GM23338 (cell line): ENCODE measurements at regions not wholly inside any gene's neighbourhood (a gene's known extent, or its start where the extent isn't known, plus 50 kb on each side); places are given as distances from the start of the nearest gene placed in this dataset.
A peak's percentile ranks its signal among the peaks of the same experiment; 100 is the strongest.

Source experiments
- ATAC-seq: fragments of 200-7000 bp; cut with Tn5 transposase; 3 replicates; pipeline ENCODE4 v1.9.1; 2020
- DNase-seq: peaks from one replicate; pipeline ENCODE4 v3.0.0-alpha.2; 2015; ENCODE audit warnings: low spot score
- H2AFZ ChIP-seq: fragments of 200-600 bp; sonication (generic); 2 replicates; pipeline ENCODE4 v1.8.0; 2016; ENCODE audit warnings: antibody characterized with exemption, mild to moderate bottlenecking, moderate library complexity
- H3F3A ChIP-seq: fragments of 200-600 bp; sonication (generic); replicated peaks from 2 replicates; pipeline ENCODE4 v1.8.0; 2017; ENCODE audit warnings: antibody characterized with exemption, mixed run types, low read depth
- H3K27ac ChIP-seq: fragments of 200-600 bp; sonication (generic); 2 replicates; pipeline ENCODE4 v1.6.1; 2016; ENCODE audit warnings: low read depth
- H3K27me3 ChIP-seq: fragments of 200-600 bp; sonication (generic); 2 replicates; pipeline ENCODE4 v1.8.0; 2016; ENCODE audit warnings: mild to moderate bottlenecking, mixed run types, moderate library complexity; ENCODE audit not compliant: insufficient read depth
- H3K36me3 ChIP-seq: fragments of 200-600 bp; sonication (generic); 2 replicates; pipeline ENCODE4 v1.8.0; 2016; ENCODE audit warnings: mild to moderate bottlenecking; ENCODE audit not compliant: insufficient read depth
- H3K4me1 ChIP-seq: fragments of 200-600 bp; sonication (generic); 2 replicates; pipeline ENCODE4 v1.8.0; 2016; ENCODE audit warnings: mild to moderate bottlenecking, moderate library complexity; ENCODE audit not compliant: insufficient read depth
- H3K4me2 ChIP-seq: fragments of 200-600 bp; sonication (generic); 2 replicates; pipeline ENCODE4 v1.7.1; 2017; ENCODE audit warnings: mixed run types
- H3K4me3 ChIP-seq: fragments of 200-600 bp; sonication (generic); 2 replicates; pipeline ENCODE4 v1.6.1; 2016; ENCODE audit warnings: mixed run types
- H3K79me2 ChIP-seq: fragments of 200-600 bp; sonication (generic); replicated peaks from 2 replicates; pipeline ENCODE4 v1.8.0; 2017; ENCODE audit warnings: mild to moderate bottlenecking; ENCODE audit not compliant: insufficient read depth
- H3K9me2 ChIP-seq: fragments of 200-600 bp; sonication (generic); 2 replicates; pipeline ENCODE4 v1.8.0; 2017; ENCODE audit not compliant: insufficient read depth
- H4K20me1 ChIP-seq: fragments of 200-600 bp; sonication (generic); replicated peaks from 2 replicates; pipeline ENCODE4 v1.8.0; 2017; ENCODE audit warnings: mild to moderate bottlenecking; ENCODE audit not compliant: insufficient read depth
- H3K27ac Mint-ChIP-seq: 2 replicates; pipeline ENCODE4 v1.8.0; 2020; ENCODE audit warnings: inconsistent platforms, mild to moderate bottlenecking, moderate library complexity, mixed read lengths
- H3K27me3 Mint-ChIP-seq: 3 replicates; pipeline ENCODE4 v1.8.0; 2022; ENCODE audit warnings: low read depth, mild to moderate bottlenecking, moderate library complexity, mixed read lengths, inconsistent platforms; ENCODE audit not compliant: insufficient read depth, poor library complexity
- H3K36me3 Mint-ChIP-seq: 3 replicates; pipeline ENCODE4 v1.8.0; 2021; ENCODE audit warnings: low read depth, mild to moderate bottlenecking, inconsistent platforms, moderate library complexity, mixed read lengths
- H3K4me1 Mint-ChIP-seq: 3 replicates; pipeline ENCODE4 v1.8.0; 2020; ENCODE audit warnings: mild to moderate bottlenecking, inconsistent platforms, mixed read lengths
- H3K4me3 Mint-ChIP-seq: 3 replicates; pipeline ENCODE4 v1.8.0; 2021; ENCODE audit warnings: moderate library complexity, mild to moderate bottlenecking, inconsistent platforms, mixed read lengths
- H3K9me3 Mint-ChIP-seq: 3 replicates; pipeline ENCODE4 v1.8.0; 2020; ENCODE audit warnings: moderate library complexity, mild to moderate bottlenecking, inconsistent platforms, mixed read lengths
- CREB1 ChIP-seq: fragments of 250-450 bp; sonication (Bioruptor Pico); IDR thresholded peaks from 2 replicates; pipeline ENCODE4 v1.5.0; 2020; ENCODE audit warnings: low read depth, mild to moderate bottlenecking, moderate library complexity
- CTCF ChIP-seq, 2 experiments: fragments of 200-600 bp in 1 of 2; sonication (generic) in 1 of 2; conservative IDR thresholded peaks; 2 replicates each; pipeline versions ENCODE4 v1.5.1 to v1.6.1; 2016 to 2017; ENCODE audit warnings: antibody characterized with exemption in 2 of 2, low read depth in 2 of 2, mild to moderate bottlenecking in 2 of 2, moderate library complexity in 1 of 2
- ETS1 ChIP-seq: IDR thresholded peaks from 2 replicates; pipeline ENCODE4 v1.6.1; 2016; ENCODE audit warnings: antibody characterized with exemption
- EZH2 ChIP-seq: fragments of 200-600 bp; sonication (generic); IDR thresholded peaks from one replicate; pipeline ENCODE4 v1.8.0; 2017; ENCODE audit warnings: antibody characterized with exemption, mild to moderate bottlenecking, low read depth; ENCODE audit not compliant: unreplicated experiment
- EZH2phosphoT487 ChIP-seq: fragments of 200-600 bp; sonication (generic); IDR thresholded peaks from one replicate; pipeline ENCODE4 v1.8.1; 2018; ENCODE audit warnings: antibody characterized with exemption; ENCODE audit not compliant: unreplicated experiment
- JUNB ChIP-seq: IDR thresholded peaks from one replicate; pipeline ENCODE4 v1.6.1; 2016; ENCODE audit warnings: antibody characterized with exemption; ENCODE audit not compliant: unreplicated experiment
- NANOG ChIP-seq: IDR thresholded peaks from 2 replicates; pipeline ENCODE4 v1.6.1; 2016; ENCODE audit warnings: antibody characterized with exemption, borderline replicate concordance
- POLR2AphosphoS5 ChIP-seq: IDR thresholded peaks from 2 replicates; pipeline ENCODE4 v1.6.1; 2016; ENCODE audit warnings: antibody characterized with exemption, low read depth
- REST ChIP-seq: IDR thresholded peaks from one replicate; pipeline ENCODE4 v1.6.1; 2018; ENCODE audit warnings: antibody characterized with exemption; ENCODE audit not compliant: unreplicated experiment
- STAT1 ChIP-seq: IDR thresholded peaks from one replicate; pipeline ENCODE4 v1.6.1; 2016; ENCODE audit warnings: antibody characterized with exemption; ENCODE audit not compliant: unreplicated experiment
- ZNF114 ChIP-seq: fragments of 250-450 bp; sonication (Bioruptor Pico); IDR thresholded peaks from 2 replicates; pipeline ENCODE4 v1.5.0; 2020; ENCODE audit warnings: mild to moderate bottlenecking, moderate library complexity
- ZNF331 ChIP-seq: fragments of 250-450 bp; sonication (Bioruptor Pico); IDR thresholded peaks from 2 replicates; pipeline ENCODE4 v1.5.0; 2020; ENCODE audit warnings: low read depth, mild to moderate bottlenecking, moderate library complexity
- ZNF462 ChIP-seq: fragments of 250-450 bp; sonication (Bioruptor Pico); IDR thresholded peaks from 2 replicates; pipeline ENCODE4 v1.5.0; 2020; ENCODE audit warnings: mild to moderate bottlenecking, moderate library complexity

- Histone ChIP-seq H3K27me3 (peaks cover 64% of the 10 kb centered on the region), H3K27ac (no peak overlapping the region), H3K9me2 (no peaks in the 10 kb centered on the region), H3K79me2 (no peaks in the 10 kb centered on the region), H3K36me3 (no peaks in the 10 kb centered on the region), H3K4me1 (peaks cover 43% of the 10 kb centered on the region), H2AFZ (no peak overlapping the region), H3F3A (peaks cover 6% of the 10 kb centered on the region; the same call in 1 of the 2 replicates), H3K4me3 (peak overlapping the region; percentile 86; the same call in 1 of the 2 replicates), H4K20me1 (no peaks in the 10 kb centered on the region), H3K4me2 (peak overlapping the region; percentile 98)
- ATAC-seq = no peak
- Mint-ChIP-seq H3K4me1 (peaks cover 34% of the 10 kb centered on the region), H3K9me3 (0 out of 3 replicates have a peak, but pooled peaks cover 1% of the 10 kb centered on the region), H3K36me3 (no peaks in the 10 kb centered on the region), H3K27me3 (peaks cover 49% of the 10 kb centered on the region), H3K4me3 (peak overlapping the region; percentile 85; the same call in 1 of the 3 replicates), H3K27ac (no peak overlapping the region)
- no peak for TF ChIP-seq JUNB
- no peak for TF ChIP-seq NANOG
- no peak for TF ChIP-seq EZH2
- no peak for TF ChIP-seq ZNF114 (CRISPR knock-in tag)
- TF ChIP-seq ZNF331 (CRISPR knock-in tag) = no peak
- TF ChIP-seq REST = no peak
- TF ChIP-seq STAT1 = no peak
- TF ChIP-seq CREB1 (CRISPR knock-in tag) = no peak
- no peak for TF ChIP-seq CTCF (conservative IDR thresholded peaks at IDR 0.05; ENCODE audit: low read depth in 2 of 2)
- no peak for TF ChIP-seq ETS1
- no peak for TF ChIP-seq EZH2phosphoT487
- no peak for TF ChIP-seq POLR2AphosphoS5
- no peak for TF ChIP-seq ZNF462 (CRISPR knock-in tag)
- no peak for DNase-seq
Measured at GRCh38 chr1:217141711-217142110, 418.5 kb upstream of the ESRRG start.
